HCEC 1CT (cell line): ENCODE measurements at regions not wholly inside any gene's neighbourhood (a gene's known extent, or its start where the extent isn't known, plus 50 kb on each side); places are given as distances from the start of the nearest gene placed in this dataset.

Experiments used
- DNase-seq: peaks from one replicate; pipeline ENCODE4 v3.0.0-alpha.2; 2017

- no peak for DNase-seq
These were observed 648.6 kb upstream of the CELF2 start for GRCh38 chr10:10368951-10369576.

- no peak for DNase-seq
These were observed 631.8 kb upstream of the CELF2 start for GRCh38 chr10:10385831-10386230.

GRCh38 chr10:10389182-10389581, 628.5 kb upstream of the CELF2 start:
- no peak for DNase-seq

GRCh38 chr10:10392511-10392910, 625.2 kb upstream of the CELF2 start:
- no peak for DNase-seq

GRCh38 chr10:10394933-10395658, 622.6 kb upstream of the CELF2 start:
- peak; percentile 63 for DNase-seq

GRCh38 chr10:10396601-10397000, 621.1 kb upstream of the CELF2 start:
- DNase-seq = peak; percentile 65

GRCh38 chr10:10397906-10398305, 619.8 kb upstream of the CELF2 start:
- no peak for DNase-seq

- no peak for DNase-seq
These were observed 613.9 kb upstream of the CELF2 start for GRCh38 chr10:10403762-10404161.

- no peak for DNase-seq
These were observed 600.0 kb upstream of the CELF2 start for GRCh38 chr10:10417671-10418070.

GRCh38 chr10:10418387-10418786, 599.3 kb upstream of the CELF2 start:
- no peak for DNase-seq

GRCh38 chr10:10421071-10421470, 596.6 kb upstream of the CELF2 start:
- DNase-seq = no peak

- no peak for DNase-seq
These were observed 586.1 kb upstream of the CELF2 start for GRCh38 chr10:10431422-10432066.

- no peak for DNase-seq
These were observed 585.2 kb upstream of the CELF2 start for GRCh38 chr10:10432296-10433035.

GRCh38 chr10:10434312-10434711, 583.4 kb upstream of the CELF2 start:
- DNase-seq = no peak

- no peak for DNase-seq
These were observed 579.8 kb upstream of the CELF2 start for GRCh38 chr10:10437886-10438285.

- no peak for DNase-seq
These were observed 579.2 kb upstream of the CELF2 start for GRCh38 chr10:10438335-10439100.

- no peak for DNase-seq
These were observed 560.8 kb upstream of the CELF2 start for GRCh38 chr10:10456856-10457255.

- DNase-seq = no peak
These were observed 557.2 kb upstream of the CELF2 start for GRCh38 chr10:10460451-10460850.

- no peak for DNase-seq
These were observed 555.3 kb upstream of the CELF2 start for GRCh38 chr10:10462151-10462941.

- DNase-seq = no peak
These were observed 545.9 kb upstream of the CELF2 start for GRCh38 chr10:10471758-10472157.

GRCh38 chr10:10475812-10476211, 541.9 kb upstream of the CELF2 start:
- no peak for DNase-seq

- DNase-seq = no peak
These were observed 539.8 kb upstream of the CELF2 start for GRCh38 chr10:10477844-10478243.
